GOT3 (cell line): ENCODE measurements at regions not wholly inside any gene's neighbourhood (a gene's known extent, or its start where the extent isn't known, plus 50 kb on each side); places are given as distances from the start of the nearest gene placed in this dataset.

Source experiments
- DNase-seq: peaks from one replicate; lab custom pipeline; 2025; ENCODE audit warnings: mixed read lengths; lab: John Stamatoyannopoulos, UW

DNA sequence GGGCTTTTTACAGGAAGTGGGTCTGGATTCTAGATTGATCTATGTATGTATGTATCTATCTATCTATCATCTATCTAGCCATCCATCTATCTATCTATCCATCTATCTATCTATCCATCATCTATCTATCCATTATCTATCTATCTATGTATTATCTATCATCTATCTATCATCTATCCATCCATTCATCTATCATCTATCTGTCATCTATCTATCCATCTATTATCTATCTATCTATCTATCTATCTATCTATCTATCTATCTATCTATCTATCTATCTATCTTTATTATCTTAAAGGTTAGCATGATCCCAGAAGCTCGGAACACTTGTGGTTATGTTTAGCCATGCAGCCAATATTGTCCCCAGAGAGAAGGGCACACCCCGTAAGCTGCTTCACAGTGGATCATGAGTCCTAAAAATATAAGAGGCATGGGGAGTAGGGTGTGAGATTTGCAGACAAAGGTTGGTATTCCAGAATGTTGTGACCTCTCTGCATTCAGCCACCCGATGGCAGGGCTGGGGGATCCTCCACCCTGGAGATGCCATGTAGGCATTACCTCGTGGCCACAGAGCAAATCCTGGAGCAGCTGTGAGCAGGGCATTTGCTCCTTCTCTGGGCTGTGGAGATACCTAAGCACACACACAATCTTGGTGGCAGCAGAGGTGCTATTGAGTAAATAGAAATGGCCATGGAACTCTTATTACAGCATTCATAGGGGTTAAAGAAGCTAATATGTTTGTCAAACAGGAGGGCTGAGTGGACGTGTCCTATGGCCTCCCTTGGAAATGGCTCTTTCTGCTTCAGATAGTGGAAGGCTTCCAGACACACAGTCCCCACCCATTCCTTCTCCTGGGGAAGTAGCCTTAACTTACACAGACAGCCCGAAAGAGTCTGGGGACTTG, 310.0 kb upstream of the TSHZ3 start:
- no peak for DNase-seq

DNA sequence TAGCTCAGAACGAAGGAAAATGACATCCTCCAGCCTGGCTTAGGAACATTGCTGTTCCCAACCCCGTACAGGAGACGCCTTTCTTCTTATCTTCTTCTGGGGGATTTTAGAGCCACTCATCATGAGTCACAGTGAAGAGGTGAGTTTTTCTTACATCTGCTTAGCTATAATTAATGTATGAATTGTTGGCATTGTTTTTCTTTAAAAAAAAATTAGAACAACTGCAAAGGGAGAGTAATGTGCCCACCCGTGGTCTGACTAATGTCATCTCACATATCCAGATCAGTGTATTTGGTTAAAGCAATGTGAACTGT, 310.6 kb upstream of the TSHZ3 start:
- DNase-seq = no peak

DNA sequence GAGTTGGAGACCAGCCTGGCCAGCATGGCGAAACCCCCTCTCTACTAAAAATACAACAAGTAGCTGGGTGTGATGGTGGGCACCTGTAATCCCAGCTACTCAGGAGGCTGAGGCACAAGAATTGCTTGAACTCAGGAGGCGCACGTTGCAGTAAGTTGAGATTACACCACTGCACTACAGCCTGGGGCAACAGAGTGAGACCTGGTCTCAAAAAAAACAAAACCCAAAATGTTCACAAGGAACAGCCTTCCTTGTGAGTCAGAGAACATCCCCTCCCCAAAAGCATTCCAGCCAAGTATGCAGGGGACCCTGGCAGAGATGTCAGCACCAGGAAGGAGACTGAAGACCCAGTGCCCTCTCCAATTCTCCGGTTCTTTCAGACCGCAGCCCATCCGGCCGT, 314.9 kb upstream of the TSHZ3 start:
- DNase-seq = no peak

DNA sequence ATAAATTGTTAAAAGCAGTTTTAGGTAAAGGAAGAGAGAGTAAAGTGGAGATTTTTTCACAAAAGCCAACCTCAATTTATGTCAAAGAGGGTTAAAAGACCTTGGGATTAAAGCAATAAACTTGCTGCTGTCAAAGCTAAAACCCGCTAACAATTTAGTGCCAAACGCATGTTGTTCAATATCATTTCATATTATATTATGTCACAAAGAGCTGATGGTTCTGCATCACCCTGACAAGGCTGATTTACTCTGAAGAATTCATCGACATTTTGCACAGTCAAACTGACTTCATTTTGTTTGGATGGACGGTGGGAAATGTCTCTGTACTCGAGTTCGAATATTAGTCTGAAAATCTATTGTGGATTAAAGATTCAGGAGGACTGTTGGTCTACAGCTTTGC, 315.8 kb upstream of the TSHZ3 start:
- no peak for DNase-seq

DNA sequence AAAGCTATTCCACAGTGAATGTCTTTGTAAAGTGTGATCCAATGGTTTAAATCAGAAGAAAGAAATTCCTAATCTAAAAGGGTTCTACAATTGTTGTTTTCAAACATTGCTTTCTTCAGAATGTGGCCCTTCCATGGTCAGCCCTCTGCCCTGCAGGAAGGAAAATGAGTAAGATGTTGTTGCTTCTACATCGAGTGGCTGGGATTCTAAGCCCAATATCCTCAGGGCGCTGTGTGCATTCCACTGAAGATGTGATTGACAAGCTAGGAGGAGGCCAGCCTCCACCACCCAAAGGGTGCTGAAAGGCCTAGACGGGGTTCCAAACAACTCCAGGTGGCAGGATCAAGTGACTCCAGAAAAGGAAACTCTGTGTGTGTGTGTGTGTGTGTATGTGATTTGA, 316.9 kb upstream of the TSHZ3 start:
- DNase-seq = no peak

DNA sequence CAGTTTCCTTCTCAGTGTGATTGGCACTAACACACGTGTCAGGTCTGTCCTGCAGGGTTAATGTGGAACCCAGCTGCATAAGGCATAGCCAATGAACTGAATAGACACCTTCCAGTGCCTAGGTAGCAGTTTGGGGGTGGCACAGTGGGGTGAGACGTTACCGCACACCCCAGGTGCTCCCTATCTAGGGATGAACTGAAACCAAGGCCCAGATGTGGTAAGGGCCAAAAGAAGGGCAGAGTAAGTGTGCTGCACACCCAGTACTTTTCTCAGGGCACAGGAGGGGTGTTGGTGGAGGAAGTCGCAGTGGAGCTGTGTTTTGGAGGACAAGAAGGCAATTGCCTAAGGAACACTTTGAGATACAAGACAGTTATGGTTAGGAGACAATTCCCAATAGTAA, 317.9 kb upstream of the TSHZ3 start:
- DNase-seq = no peak

DNA sequence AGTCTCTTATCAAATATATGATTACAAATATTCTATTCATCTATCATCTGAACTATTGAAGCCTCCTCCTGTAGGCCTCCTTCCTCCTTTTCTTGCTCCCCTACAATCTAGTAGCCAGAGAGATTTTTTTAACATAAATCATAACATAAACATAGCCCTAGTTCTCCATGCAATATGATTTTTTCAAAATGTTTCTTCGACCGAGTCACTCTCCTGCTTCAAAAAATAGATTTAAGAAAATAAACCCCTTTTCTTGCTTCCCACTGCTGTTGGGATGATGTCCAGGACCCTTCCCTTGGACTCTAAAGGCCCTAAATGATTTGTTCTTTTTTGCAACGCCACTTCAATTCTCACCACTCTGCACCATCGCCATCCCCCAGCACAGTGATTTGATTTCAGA, 319.7 kb upstream of the TSHZ3 start:
- no peak for DNase-seq

DNA sequence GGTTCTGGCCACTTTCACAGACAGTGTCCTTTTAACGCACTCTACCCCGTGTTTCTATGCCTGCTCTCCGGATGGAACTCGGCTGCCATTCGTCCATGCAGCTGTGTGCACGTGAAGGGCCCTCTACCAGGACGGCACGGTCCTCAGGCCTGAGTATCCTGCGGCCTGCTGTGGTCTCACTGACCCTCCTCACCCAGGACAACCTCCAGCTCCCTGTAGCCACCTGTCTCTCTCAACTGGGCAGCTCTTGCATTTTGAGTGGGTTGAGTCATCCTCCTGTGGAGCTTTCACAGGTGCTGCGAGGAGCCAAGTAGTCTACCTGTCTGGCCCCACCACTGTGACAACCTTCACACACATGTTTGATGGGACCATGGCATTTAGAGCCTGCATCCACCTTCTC, 321.7 kb upstream of the TSHZ3 start:
- no peak for DNase-seq

DNA sequence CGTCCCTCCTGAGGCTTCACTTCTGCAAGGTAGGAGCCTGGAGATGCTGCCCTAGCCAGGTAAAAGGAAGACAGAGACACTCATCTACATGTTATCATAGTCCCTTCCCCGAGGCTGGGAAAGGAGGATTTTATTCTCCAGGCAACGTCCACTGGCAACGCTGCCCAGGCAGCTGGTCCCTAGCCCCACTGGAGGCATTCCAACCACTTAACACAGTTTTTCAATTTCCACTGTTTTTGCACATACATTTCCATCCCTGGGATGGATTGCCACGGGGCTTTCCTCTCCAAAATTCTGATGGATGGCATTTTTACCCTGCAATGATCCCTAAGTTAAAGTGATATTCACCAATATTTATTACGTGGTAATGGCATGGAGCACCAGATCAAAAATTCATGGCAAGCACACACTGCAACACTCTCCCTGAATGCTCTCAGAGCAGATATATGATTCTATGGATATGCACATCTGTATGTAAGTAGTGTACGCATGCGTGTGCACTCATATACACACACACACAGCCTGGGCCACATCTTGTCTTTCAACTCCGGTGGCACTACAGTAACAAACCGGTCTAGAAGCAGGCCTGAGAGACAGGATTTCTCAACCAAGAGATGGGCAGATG, 322.3 kb upstream of the TSHZ3 start:
- no peak for DNase-seq

DNA sequence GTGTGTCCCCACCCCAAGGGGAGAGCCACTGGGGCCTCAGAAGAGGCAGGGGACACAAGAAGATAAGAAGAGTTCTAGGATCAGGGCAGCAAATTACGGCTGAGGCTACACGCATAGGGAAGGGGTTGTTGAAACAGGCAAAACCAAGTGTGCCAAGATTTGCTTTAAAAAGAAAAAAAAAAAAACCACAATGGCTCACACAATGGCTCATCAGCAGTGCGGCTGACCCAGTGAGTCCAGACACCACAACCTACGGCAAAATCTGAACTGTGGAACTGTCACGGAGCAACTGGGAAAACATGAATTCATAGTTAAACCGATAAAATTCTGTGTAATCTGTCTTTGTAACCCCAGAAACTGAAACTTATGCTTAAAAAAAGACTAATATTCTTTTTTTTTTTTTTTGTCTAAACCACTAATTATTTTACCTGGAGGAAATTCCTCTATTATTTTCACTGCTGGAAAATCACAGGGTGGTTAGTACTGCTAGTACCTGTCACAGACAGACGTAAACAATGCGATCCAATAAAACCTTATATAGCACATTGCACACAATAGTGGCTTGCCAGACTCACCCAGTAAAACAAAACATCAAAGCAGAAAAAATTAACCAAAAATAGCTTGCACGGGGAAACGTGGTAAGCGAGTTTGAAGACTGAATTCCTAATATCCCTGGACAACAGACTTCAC, 325.4 kb upstream of the TSHZ3 start:
- DNase-seq = no peak

DNA sequence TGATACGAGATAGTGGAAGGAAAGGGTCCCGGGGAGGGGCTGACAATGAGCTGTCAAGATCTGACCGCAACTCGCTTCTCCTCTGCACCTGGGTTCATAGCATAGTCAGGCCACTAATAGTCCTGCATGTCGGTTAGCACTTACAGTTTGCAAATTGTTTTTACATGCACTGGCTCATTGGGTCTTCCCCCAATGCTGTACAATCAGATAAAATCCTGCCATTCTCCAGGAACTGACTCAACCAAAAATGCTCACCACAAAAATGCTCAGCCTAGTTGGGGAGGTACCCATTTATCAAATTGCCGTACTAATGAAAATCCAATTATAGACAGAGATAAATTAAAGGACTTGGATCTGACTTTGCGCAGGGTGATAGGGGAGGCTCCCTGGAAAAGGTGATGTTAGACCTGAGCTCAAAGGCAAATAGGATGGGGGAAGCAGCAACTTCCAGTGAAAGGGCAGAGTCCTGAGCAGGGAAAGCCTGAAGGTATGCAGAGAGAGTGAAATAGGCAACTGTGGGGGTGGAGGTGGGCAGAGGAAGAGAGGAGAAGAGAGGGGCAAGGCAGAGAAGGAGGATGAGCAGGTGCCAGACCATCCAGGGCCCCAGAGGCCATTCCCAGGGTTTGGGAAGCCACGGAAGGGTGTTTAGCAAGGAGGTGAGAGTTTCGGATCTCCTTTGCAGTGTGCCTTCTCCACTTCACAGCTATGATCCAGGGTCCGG, 326.1 kb upstream of the TSHZ3 start:
- DNase-seq = no peak

DNA sequence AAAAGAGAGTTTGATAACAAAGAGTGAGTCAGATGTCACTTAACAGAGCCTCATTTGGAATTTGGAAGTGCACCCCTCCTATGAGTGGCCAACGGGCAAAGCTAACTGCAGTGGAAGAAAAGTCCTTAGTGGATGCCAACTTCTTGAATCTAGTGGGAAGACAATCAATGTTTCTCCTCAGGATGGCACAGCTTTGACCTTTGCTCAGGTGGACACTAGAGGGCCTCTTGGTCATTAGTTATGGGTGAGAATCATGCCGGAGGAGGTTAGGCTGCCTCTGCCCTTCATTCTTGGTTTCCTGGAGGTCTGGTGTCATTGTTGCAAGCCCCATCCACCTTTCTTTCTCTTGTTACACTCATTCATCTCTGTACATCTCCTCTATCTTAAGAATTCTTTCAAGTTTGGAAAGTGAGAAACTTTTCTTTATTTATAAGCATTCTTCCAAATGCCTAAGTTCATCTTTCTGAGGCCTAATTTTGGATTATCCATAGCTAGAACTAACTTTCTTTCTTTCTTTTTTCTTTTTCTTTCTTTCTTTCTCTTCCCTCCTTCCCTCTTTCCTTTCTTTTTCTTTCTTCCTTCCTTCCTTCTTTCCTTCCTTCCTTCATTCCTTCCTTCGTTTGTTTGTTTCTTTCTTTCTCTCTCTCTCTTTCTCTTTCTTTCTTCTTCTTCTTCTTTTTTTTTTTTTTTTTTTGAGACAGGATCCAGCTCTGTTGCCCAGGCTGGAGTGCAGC, 327.2 kb upstream of the TSHZ3 start:
- no peak for DNase-seq

DNA sequence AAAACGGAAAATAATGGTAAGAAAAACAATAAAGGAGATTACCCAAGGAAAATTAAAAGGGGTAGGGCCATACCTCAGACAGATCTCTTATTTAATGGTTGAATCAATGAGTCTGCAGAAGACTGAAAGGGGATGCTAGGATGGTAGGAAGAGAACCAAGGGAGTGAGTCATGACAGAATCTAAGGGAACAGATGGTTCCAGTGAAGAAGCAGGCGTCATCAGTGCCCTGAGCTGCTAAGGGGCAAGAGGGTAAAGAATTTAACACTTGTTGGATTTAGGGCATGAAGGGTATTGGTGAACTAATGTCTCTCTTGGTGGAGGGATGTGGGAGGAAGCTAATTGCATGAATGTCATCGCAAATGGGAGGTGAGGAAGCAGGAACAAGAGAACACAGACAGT, 329.2 kb upstream of the TSHZ3 start:
- no peak for DNase-seq

DNA sequence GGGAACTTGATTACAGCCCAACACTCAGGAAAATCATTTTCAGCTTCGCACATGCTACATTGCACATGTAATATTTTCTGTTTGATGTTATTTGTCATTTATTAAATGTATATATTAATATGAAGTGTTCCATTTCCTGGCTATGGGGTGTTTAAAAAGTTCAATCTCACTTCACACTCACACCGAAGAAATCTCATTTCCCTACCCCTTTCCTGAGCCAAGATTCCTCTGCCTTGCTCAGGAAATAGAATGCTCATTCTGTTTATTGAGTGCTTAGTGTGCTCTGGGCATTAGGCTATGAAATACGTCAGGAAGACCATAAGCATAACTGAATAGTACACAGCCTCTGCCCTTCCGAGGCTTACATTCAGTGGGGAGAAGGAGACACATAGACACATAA, 331.9 kb upstream of the TSHZ3 start:
- DNase-seq = no peak

DNA sequence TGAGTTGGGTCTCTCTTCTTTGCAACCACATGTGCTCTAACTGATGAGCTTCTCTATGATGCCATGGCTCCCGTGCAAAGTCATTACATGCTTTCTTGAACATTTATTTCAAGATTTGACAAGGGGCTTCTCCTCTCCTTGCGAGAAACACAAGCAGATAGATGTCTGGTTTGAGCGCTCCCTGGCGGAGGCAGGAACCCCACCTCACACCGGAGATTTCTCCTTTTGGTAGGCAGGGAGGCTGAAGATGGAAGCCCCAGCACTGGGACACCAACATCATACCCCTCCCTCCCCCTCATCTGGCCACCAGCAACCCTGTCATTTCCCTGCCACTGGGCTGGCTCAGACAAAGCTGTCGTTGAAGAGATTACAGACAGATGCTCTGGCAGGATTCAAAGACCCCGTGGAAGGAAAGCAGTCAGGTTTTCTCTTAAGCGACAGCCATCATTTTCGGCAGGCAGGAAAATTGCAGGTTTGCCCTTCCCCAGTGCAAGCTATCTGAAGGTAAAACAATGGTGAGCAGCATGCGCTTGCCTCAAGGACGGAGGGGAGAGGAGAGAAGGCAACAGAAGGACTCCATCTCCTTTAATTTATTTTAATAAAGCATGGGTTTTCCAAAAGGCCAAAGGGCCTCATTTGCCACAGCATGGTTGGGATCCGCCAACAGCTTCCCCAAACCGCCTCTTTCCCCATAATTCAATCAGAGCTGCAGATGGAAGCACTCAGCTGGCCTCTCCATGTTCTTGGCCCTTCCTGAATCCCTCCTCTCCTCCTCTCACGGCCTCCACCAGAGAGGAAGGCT, 344.1 kb upstream of the TSHZ3 start:
- no peak for DNase-seq

DNA sequence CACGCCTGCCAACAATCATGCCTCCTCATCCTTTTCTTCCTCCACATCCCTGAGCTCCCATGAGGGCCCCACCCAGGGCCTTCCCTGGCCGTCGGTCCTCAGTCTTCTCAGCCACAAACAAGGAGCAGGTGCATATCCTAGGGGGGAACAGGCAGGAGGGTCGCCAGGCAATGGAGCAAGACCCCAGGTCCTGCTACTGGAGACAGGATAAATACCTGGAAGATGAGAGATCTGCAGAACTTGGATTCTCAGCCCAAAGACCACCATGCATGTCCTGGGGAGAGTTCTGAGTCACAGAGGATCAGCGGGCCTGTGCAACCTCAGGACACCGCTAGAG, 344.7 kb upstream of the TSHZ3 start:
- DNase-seq = no peak

DNA sequence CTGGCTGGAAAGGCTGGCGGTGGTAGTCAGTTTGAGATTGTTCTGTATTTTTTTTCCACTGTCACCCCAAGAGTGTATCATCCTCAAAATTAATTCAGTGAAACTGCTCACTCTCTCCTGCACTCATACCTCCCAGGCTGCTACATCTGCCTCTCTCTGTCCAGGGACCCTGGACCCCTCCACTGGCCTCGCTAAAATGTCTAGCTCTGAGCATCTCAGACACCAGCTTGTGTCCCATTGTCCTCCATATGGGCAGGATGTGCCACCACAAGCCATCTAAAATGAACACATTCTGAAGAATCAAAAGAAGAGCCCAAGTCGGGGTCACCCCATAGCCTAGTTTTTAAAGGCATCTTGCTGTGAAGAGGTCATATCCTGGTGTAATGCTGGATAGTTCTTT, 345.5 kb upstream of the TSHZ3 start:
- DNase-seq = no peak

DNA sequence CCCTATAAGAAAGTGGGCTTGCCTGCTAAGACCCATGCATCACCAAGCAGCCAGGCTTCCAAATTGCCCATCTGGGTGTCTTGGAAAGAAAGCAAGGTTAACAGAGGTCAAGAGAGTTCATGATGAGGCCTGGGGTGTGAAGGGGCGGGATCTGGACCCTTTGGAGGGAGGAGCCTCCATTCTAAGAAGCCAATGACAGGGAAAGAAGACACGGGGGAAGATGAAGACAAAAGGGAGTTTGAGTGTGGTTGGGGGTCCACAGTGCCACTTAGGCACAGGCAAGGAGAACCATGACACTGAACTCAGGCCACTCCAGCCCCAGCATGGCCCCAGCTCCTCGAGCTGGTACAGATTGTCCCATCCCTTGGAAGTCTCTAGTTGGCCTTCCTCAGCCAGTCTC, 350.2 kb upstream of the TSHZ3 start:
- DNase-seq = no peak

DNA sequence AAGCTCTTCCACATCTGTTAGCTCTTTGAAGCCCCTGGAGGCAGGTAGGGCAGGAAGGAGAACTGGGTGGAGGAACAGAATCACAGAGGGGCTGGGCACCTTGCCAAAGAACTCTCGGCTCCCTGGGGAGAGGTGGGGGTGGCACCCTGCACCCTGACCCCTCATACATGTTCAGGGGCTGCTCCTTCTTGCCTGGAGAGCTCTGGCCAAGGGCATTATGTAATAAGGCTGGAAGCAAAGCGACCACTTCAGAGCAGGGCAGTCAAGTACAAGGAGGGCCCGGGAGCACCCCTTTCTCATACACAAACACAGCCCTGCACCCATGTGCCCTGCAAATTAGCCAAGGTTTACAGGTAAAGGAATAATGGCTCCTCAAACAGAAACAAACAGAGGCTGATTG, 351.9 kb upstream of the TSHZ3 start:
- DNase-seq = no peak

DNA sequence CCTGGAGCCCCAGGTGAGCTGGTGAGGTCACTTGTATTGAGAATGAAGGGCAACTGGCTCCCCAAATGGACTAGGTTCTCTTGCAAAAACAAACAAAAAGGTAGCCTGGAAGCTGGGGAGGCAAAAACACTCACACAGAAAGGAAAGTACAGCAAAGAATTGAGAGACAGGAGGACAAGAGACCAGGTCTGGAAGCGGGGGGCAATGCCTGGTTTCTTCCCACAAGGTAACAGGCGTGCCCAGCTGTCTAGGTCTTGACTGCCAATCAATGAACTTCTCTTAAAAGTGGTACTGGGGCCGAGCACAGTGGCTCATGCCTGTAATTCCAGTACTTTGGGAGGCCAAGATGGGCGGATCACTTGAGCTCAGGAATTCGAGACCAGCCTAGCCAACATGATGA, 356.4 kb upstream of the TSHZ3 start:
- DNase-seq = no peak

DNA sequence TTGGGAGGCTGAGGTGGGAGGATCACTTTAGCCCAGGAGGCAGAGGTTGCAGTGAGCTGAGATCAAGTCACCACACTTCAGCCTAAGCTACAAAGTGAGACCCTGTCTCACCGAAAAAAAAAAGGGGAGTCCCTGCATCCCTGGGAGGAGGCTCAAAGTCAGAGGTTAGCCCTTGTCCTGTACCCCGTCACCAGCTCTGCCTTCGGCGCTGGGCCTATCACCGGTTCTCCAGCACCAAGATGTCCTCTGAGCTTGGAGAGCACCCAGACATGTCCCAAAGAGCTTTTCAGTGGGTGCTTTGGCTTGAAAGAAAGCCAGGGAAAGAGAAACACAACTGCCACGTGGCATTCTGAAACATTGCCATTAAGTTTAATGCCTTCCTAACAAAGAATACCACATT, 356.9 kb upstream of the TSHZ3 start:
- no peak for DNase-seq
